GM12878 (cell line): ENCODE measurements at regions not wholly inside any gene's neighbourhood (a gene's known extent, or its start where the extent isn't known, plus 50 kb on each side); places are given as distances from the start of the nearest gene placed in this dataset.

ENCODE experiments used
- CTCF ChIP-seq, 3 experiments: IDR thresholded peaks in 2 of 3; conservative IDR thresholded peaks in 1 of 3; 2 replicates each; pipeline ENCODE4 v1.5.1; 2011; ENCODE audit warnings: low read depth in 3 of 3, low read length in 3 of 3, mild to moderate bottlenecking in 3 of 3, control low read depth in 2 of 3, moderate library complexity in 2 of 3, inconsistent platforms in 1 of 3, mixed read lengths in 1 of 3; ENCODE audit not compliant: control insufficient read depth in 2 of 3, insufficient read depth in 1 of 3; ENCODE audit errors: extremely low read depth in 1 of 3
- FOS ChIP-seq: IDR thresholded peaks from 3 replicates; pipeline ENCODE4 v1.6.1; 2011; ENCODE audit warnings: borderline replicate concordance; ENCODE audit not compliant: insufficient read length; ENCODE audit errors: extremely low read depth
- POLR2A ChIP-seq: IDR thresholded peaks from 2 replicates; pipeline ENCODE4 v1.6.1; 2011; ENCODE audit warnings: low read depth, mild to moderate bottlenecking, low read length
- RAD21 ChIP-seq: IDR thresholded peaks from 2 replicates; pipeline ENCODE4 v1.6.1; 2011; ENCODE audit warnings: mild to moderate bottlenecking, low read depth, low read length, moderate library complexity; ENCODE audit not compliant: insufficient read depth
- SRF ChIP-seq, 2 experiments: IDR thresholded peaks; 2 replicates each; pipeline ENCODE4 v1.6.1; 2011; ENCODE audit warnings: low read depth in 2 of 2, low read length in 2 of 2, mild to moderate bottlenecking in 1 of 2, moderate library complexity in 1 of 2
- TARDBP ChIP-seq: IDR thresholded peaks from 2 replicates; pipeline ENCODE4 v1.6.1; 2016; ENCODE audit warnings: borderline replicate concordance

DNA sequence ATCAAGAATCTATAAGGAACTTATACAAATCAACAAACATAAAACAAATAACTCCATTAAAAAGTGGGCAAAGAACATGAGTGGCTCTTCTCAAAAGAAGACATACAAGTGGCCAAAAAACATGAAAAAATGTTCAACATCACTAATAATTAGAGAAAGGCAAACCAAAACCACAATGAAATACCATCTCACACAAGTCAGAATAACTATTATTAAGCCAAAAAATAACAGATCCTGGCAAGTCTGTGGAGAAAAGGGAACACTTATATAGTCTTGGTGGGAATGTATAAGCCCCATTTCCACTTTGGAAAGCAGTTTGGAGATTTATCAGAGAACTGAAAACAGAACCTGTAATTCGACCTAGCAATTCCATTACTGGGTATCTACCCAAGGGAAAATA lies 921.0 kb downstream of the KCNA4 start:
- TF ChIP-seq RAD21 (no peak), CTCF (IDR thresholded peaks at IDR 0.05 in 2 of 3, conservative IDR thresholded peaks at IDR 0.05 in 1 of 3; ENCODE audit: control insufficient read depth in 2 of 3, extremely low read depth in 1 of 3, insufficient read depth in 1 of 3, low read depth in 3 of 3, low read length in 3 of 3) (no peak), POLR2A (no peak), SRF (IDR thresholded peaks at IDR 0.05; ENCODE audit: low read depth in 2 of 2, low read length in 2 of 2) (no peak), TARDBP (no peak), FOS (no peak)
